ENCODE measurements at regions not wholly inside any gene's neighbourhood (a gene's known extent, or its start where the extent isn't known, plus 50 kb on each side); places are given as distances from the start of the nearest gene placed in this dataset.

DNA sequence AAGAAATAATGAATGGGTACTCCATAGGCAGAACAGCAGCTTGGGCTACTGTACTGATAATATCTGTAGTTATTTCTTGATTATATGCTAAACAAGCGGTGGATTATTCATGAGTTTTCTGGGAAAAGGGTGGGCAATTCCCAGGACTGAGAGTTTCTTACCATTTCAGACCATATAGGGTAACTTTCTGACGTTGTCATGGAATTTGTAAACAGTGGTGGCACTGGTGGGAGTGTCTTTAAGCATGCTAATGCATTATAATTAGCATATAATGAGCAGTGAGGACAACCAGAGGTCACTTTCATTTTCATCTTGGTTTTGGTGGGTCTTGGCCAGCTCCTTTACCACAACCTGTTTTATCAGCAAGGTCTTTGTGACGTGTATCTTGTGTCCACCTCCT is 399.7 kb downstream of the CDC14C start:
- peaks cover 3% of the 10 kb centered on the region for H3K9me3 Mint-ChIP-seq
- TF ChIP-seq, protein P1, sequence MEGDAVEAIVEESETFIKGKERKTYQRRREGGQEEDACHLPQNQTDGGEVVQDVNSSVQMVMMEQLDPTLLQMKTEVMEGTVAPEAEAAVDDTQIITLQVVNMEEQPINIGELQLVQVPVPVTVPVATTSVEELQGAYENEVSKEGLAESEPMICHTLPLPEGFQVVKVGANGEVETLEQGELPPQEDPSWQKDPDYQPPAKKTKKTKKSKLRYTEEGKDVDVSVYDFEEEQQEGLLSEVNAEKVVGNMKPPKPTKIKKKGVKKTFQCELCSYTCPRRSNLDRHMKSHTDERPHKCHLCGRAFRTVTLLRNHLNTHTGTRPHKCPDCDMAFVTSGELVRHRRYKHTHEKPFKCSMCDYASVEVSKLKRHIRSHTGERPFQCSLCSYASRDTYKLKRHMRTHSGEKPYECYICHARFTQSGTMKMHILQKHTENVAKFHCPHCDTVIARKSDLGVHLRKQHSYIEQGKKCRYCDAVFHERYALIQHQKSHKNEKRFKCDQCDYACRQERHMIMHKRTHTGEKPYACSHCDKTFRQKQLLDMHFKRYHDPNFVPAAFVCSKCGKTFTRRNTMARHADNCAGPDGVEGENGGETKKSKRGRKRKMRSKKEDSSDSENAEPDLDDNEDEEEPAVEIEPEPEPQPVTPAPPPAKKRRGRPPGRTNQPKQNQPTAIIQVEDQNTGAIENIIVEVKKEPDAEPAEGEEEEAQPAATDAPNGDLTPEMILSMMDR (IDR thresholded peaks at IDR 0.05; ENCODE audit: unreplicated experiment) = no peak
- no peaks in the 10 kb centered on the region for H3K4me1 Mint-ChIP-seq
- H3K36me3 Mint-ChIP-seq = no peaks in the 10 kb centered on the region
- no peak overlapping the region for H3K27ac Mint-ChIP-seq
- H3K4me3 Mint-ChIP-seq = no peak overlapping the region
- DNase-seq (ENCODE audit: low spot score in 2 of 2, unreplicated experiment in 2 of 2) = no peak
- no peaks in the 10 kb centered on the region for H3K27me3 Mint-ChIP-seq (ENCODE audit: low read depth)

DNA sequence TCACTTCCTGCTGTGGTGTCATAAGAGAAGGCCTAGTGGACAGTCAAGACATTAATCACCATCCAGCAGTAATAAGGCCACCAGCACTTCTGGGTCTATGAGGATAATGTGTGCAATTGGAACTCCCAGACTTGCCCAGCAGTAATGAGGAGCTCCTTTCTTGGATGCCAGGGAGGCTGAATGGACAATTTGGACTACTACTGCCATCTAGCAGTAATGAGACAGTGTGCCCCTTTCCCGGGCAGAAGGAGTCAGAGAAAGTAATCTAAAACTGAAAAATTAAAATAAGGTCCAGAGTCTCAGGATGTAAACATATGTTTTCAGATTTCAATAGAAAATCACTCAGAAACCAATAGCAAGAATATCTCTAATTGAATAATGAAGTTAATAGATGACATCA is 400.4 kb downstream of the CDC14C start:
- Mint-ChIP-seq H3K27ac (no peak overlapping the region), H3K4me1 (no peaks in the 10 kb centered on the region), H3K36me3 (no peaks in the 10 kb centered on the region), H3K9me3 (peaks cover 3% of the 10 kb centered on the region), H3K4me3 (no peak overlapping the region), H3K27me3 (ENCODE audit: low read depth) (no peaks in the 10 kb centered on the region)
- DNase-seq (ENCODE audit: low spot score in 2 of 2, unreplicated experiment in 2 of 2) = no peak
- TF ChIP-seq, protein P1 (IDR thresholded peaks at IDR 0.05; ENCODE audit: unreplicated experiment) = no peak

DNA sequence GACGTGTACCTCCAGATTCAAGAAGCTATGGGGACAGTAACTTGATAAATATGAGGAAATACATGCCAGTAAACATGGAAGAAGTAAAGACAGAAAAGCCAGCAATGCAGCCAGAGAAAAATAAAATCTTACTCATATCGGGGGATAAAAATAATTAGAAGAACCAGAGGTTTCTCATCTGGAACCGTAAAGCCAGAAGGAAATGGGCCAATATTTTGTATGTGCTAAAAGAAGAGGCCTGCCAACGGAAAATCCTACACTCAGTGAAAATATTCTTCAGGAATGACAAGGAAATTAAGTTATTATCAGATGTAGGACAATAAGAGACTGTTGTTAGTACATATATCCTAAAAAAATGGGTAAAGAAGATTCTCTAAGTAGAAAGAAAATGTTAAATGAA is 401.2 kb downstream of the CDC14C start:
- no peaks in the 10 kb centered on the region for H3K27me3 Mint-ChIP-seq (ENCODE audit: low read depth)
- TF ChIP-seq, protein P1 (IDR thresholded peaks at IDR 0.05; ENCODE audit: unreplicated experiment) = no peak
- peaks cover 3% of the 10 kb centered on the region for H3K9me3 Mint-ChIP-seq
- H3K27ac Mint-ChIP-seq = no peak overlapping the region
- H3K4me1 Mint-ChIP-seq = no peaks in the 10 kb centered on the region
- H3K4me3 Mint-ChIP-seq = no peak overlapping the region
- no peak for DNase-seq (ENCODE audit: low spot score in 2 of 2, unreplicated experiment in 2 of 2)
- H3K36me3 Mint-ChIP-seq = no peaks in the 10 kb centered on the region

DNA sequence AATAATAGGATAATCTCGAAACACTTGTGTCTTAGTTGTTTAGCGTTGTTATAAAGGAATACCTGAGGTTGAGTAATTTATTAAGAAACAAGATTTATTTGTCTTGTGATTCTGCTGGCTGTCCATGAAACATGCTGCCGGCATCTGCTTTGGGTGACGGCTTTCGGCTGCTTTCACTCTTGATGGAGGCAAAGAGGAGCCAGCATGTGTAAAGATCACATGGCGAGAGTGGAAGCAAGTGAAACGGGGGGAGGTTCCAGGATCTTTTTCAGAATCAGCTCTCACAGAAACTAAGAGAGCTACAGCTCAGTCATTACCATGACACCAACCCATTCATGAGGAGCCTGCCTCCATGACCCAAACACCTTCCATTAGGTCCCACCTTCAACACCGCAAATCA is 402.8 kb downstream of the CDC14C start:
- H3K27me3 Mint-ChIP-seq (ENCODE audit: low read depth) = no peaks in the 10 kb centered on the region
- no peak overlapping the region for H3K27ac Mint-ChIP-seq
- no peak overlapping the region for H3K4me3 Mint-ChIP-seq
- TF ChIP-seq, protein P1 (IDR thresholded peaks at IDR 0.05; ENCODE audit: unreplicated experiment) = no peak
- peaks cover 3% of the 10 kb centered on the region for H3K9me3 Mint-ChIP-seq
- no peaks in the 10 kb centered on the region for H3K4me1 Mint-ChIP-seq
- no peak for DNase-seq (ENCODE audit: low spot score in 2 of 2, unreplicated experiment in 2 of 2)
- no peaks in the 10 kb centered on the region for H3K36me3 Mint-ChIP-seq

DNA sequence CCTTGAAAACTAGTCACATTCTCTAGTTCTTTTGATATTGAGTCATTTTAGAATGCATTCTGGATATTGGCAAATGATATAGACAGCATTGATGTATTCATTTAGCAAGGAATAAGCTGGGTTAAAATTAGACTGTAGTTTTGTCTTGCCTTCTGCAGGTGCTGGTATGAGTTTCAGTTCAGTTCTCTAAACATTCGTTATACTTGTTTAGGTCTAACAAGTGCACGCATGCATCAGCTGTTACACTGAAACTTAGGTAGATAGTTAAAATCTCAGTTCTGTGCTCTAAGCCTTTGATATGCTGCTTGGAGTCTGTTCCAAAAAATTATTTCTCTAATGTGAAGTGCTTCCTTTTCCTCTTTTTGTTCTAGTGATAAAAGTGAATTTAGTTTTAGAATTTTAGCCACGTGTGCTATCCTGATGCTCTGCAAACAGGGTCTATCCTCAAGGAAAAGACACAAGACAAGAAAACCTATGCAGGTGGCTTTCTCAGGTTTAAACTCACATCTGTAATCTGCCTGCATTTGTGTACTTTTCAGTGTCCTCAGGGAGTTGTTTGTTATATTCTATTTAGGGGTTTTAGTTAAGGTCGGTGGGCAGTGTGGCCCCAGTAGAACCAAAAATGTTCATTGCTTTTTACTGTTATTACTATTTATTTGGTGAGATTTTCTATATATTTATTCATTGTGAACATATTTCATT is 409.0 kb downstream of the CDC14C start:
- no peaks in the 10 kb centered on the region for H3K9me3 Mint-ChIP-seq
- H3K4me3 Mint-ChIP-seq = no peak overlapping the region
- no peak overlapping the region for H3K27ac Mint-ChIP-seq
- TF ChIP-seq, protein P1 (IDR thresholded peaks at IDR 0.05; ENCODE audit: unreplicated experiment) = no peak
- no peaks in the 10 kb centered on the region for H3K27me3 Mint-ChIP-seq (ENCODE audit: low read depth)
- H3K4me1 Mint-ChIP-seq = no peaks in the 10 kb centered on the region
- no peaks in the 10 kb centered on the region for H3K36me3 Mint-ChIP-seq
- no peak for DNase-seq (ENCODE audit: low spot score in 2 of 2, unreplicated experiment in 2 of 2)

DNA sequence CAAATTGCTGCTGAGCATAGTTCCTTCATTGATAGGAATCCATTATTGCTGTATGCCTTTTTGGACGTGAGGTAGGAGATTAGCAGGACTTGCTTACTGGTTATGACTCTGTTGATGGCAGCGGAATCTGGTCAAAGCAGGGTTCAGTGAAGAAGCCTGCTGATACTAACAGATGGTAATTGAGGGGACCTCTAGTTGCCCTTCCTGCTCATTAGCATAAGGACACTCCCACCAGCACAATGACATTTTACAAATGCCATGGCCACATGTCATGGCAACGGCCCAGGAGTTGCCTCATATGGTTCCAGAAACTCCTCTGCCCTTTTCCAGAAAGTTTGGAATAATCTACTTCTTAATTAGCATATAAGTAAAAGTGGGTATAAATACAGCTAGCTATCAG is 417.5 kb downstream of the CDC14C start:
- H3K9me3 Mint-ChIP-seq = peaks cover 15% of the 10 kb centered on the region
- H3K27me3 Mint-ChIP-seq (ENCODE audit: low read depth) = no peaks in the 10 kb centered on the region
- no peaks in the 10 kb centered on the region for H3K4me1 Mint-ChIP-seq
- no peak overlapping the region for H3K4me3 Mint-ChIP-seq
- no peaks in the 10 kb centered on the region for H3K36me3 Mint-ChIP-seq
- no peak for DNase-seq (ENCODE audit: low spot score in 2 of 2, unreplicated experiment in 2 of 2)
- TF ChIP-seq, protein P1 (IDR thresholded peaks at IDR 0.05; ENCODE audit: unreplicated experiment) = no peak
- no peak overlapping the region for H3K27ac Mint-ChIP-seq

Data from mesothelial cell of epicardium (in vitro differentiated cells).